Mesenchymal stem cell (in vitro differentiated cells and primary cell): ENCODE measurements at regions not wholly inside any gene's neighbourhood (a gene's known extent, or its start where the extent isn't known, plus 50 kb on each side); places are given as distances from the start of the nearest gene placed in this dataset.

Experiments used
- DNase-seq: peaks from one replicate; pipeline ENCODE4 v3.0.0-alpha.2; 2013
- H2AFZ ChIP-seq: one replicate; pipeline ENCODE4 v1.6.1; 2013; ENCODE audit warnings: low read depth, mild to moderate bottlenecking, control low read depth, inconsistent platforms, low read length, moderate library complexity
- H2AK5ac ChIP-seq: 2 replicates; pipeline ENCODE4 v1.6.1; 2013; ENCODE audit warnings: low read length, moderate library complexity, mild to moderate bottlenecking, inconsistent platforms; ENCODE audit not compliant: severe bottlenecking
- H2BK120ac ChIP-seq: one replicate; pipeline ENCODE4 v1.6.1; 2013; ENCODE audit warnings: low read depth, mild to moderate bottlenecking, inconsistent platforms, low read length, moderate library complexity
- H2BK12ac ChIP-seq, 2 experiments: one replicate each; pipeline ENCODE4 v1.6.1; 2013; ENCODE audit warnings: inconsistent platforms in 2 of 2, low read length in 2 of 2, mild to moderate bottlenecking in 2 of 2, moderate library complexity in 2 of 2, control low read depth in 1 of 2
- H2BK15ac ChIP-seq: one replicate; pipeline ENCODE4 v1.6.1; 2013; ENCODE audit warnings: mild to moderate bottlenecking, low read depth, inconsistent platforms; ENCODE audit not compliant: poor library complexity, severe bottlenecking
- H2BK5ac ChIP-seq: 2 replicates; pipeline ENCODE4 v1.6.1; 2013; ENCODE audit warnings: low read depth, mild to moderate bottlenecking, low read length, control low read depth, inconsistent platforms; ENCODE audit not compliant: poor library complexity, severe bottlenecking
- H3K14ac ChIP-seq, 2 experiments: one replicate each; pipeline ENCODE4 v1.6.1; 2013; ENCODE audit warnings: inconsistent platforms in 2 of 2, low read length in 2 of 2, control low read depth in 1 of 2, mild to moderate bottlenecking in 1 of 2, moderate library complexity in 1 of 2
- H3K18ac ChIP-seq, 2 experiments: one replicate each; pipeline ENCODE4 v1.6.1; 2013; ENCODE audit warnings: inconsistent platforms in 2 of 2, low read length in 2 of 2, control low read depth in 1 of 2, low read depth in 1 of 2, mild to moderate bottlenecking in 1 of 2
- H3K23ac ChIP-seq, 2 experiments: one replicate each; pipeline ENCODE4 v1.6.1; 2013; ENCODE audit warnings: inconsistent platforms in 2 of 2, low read length in 2 of 2, mild to moderate bottlenecking in 2 of 2, moderate library complexity in 2 of 2, control low read depth in 1 of 2
- H3K27ac ChIP-seq: 2 replicates; pipeline ENCODE4 v1.5.1; 2013; ENCODE audit warnings: mild to moderate bottlenecking, moderate library complexity, low read length, control low read depth, inconsistent platforms; ENCODE audit not compliant: poor library complexity, severe bottlenecking
- H3K27me3 ChIP-seq, 2 experiments: 2 replicates each; pipeline versions ENCODE4 v1.6.1 to v1.7.0; 2013; ENCODE audit warnings: low read length in 2 of 2, mild to moderate bottlenecking in 2 of 2, moderate library complexity in 2 of 2, control low read depth in 1 of 2, inconsistent platforms in 1 of 2; ENCODE audit not compliant: control insufficient read depth in 1 of 2, insufficient read depth in 1 of 2
- H3K36me3 ChIP-seq, 2 experiments: 2 replicates each; pipeline versions ENCODE4 v1.6.1 to v1.7.0; 2013; ENCODE audit warnings: low read length in 2 of 2, control low read depth in 1 of 2, inconsistent platforms in 1 of 2, low read depth in 1 of 2, mild to moderate bottlenecking in 1 of 2; ENCODE audit not compliant: insufficient read depth in 2 of 2, control insufficient read depth in 1 of 2
- H3K4ac ChIP-seq, 2 experiments: one replicate each; pipeline ENCODE4 v1.6.1; 2013; ENCODE audit warnings: inconsistent platforms in 2 of 2, low read length in 2 of 2, mild to moderate bottlenecking in 2 of 2, moderate library complexity in 2 of 2, control low read depth in 1 of 2, low read depth in 1 of 2
- H3K4me1 ChIP-seq: 2 replicates; pipeline ENCODE4 v1.6.1; 2013; ENCODE audit warnings: low read depth, low read length, control low read depth; ENCODE audit not compliant: control insufficient read depth, insufficient read depth
- H3K4me2 ChIP-seq: 2 replicates; pipeline ENCODE4 v1.6.1; 2013; ENCODE audit warnings: low read length, mild to moderate bottlenecking, inconsistent platforms; ENCODE audit not compliant: poor library complexity, severe bottlenecking
- H3K4me3 ChIP-seq, 2 experiments: 2 replicates each; pipeline versions ENCODE4 v1.5.1 to v1.7.0; 2013; ENCODE audit warnings: low read length in 2 of 2, mild to moderate bottlenecking in 2 of 2, control low read depth in 1 of 2, low read depth in 1 of 2; ENCODE audit not compliant: insufficient read depth in 1 of 2
- H3K79me1 ChIP-seq: replicated peaks from 2 replicates; pipeline ENCODE4 v1.6.1; 2013; ENCODE audit warnings: mild to moderate bottlenecking, control low read depth, low read length, inconsistent platforms; ENCODE audit not compliant: poor library complexity, severe bottlenecking
- H3K9ac ChIP-seq: 2 replicates; pipeline ENCODE4 v1.7.0; 2013; ENCODE audit warnings: mild to moderate bottlenecking, low read length, moderate library complexity
- H3K9me3 ChIP-seq: 2 replicates; pipeline ENCODE4 v1.7.0; 2013; ENCODE audit warnings: mild to moderate bottlenecking, low read length; ENCODE audit not compliant: control insufficient read depth
- H4K8ac ChIP-seq: one replicate; pipeline ENCODE4 v1.6.1; 2013; ENCODE audit warnings: inconsistent platforms, mild to moderate bottlenecking, low read length, moderate library complexity
- H4K91ac ChIP-seq: one replicate; pipeline ENCODE4 v1.6.1; 2013; ENCODE audit warnings: mild to moderate bottlenecking, low read length, inconsistent platforms
- WGBS: methylation state at CpG from one replicate; pipeline ENCODE4 v1.1.7; 2013; ENCODE audit warnings: mixed read lengths; 5-methylcytosine and 5-hydroxymethylcytosine counted together

GRCh38 chr7:89772276-89772675 lies 382.0 kb upstream of the STEAP1 start:
- H3K14ac ChIP-seq, result no peak overlapping the region
- no peak overlapping the region for H2BK5ac ChIP-seq

GRCh38 chr7:89773611-89774010 lies 380.7 kb upstream of the STEAP1 start:
- H3K4me1 ChIP-seq, result no peaks in the 10 kb centered on the region
- no peaks in the 10 kb centered on the region for H3K79me1 ChIP-seq
- H3K18ac ChIP-seq, result no peak overlapping the region
- no peak overlapping the region for H3K4me2 ChIP-seq
- no peaks in the 10 kb centered on the region for H3K9me3 ChIP-seq
- no peak overlapping the region for H3K4me3 ChIP-seq
- H3K4ac ChIP-seq, result no peak overlapping the region
- no peak overlapping the region for H4K91ac ChIP-seq
- no peak overlapping the region for H4K8ac ChIP-seq
- no peak for DNase-seq
- no peak overlapping the region for H3K23ac ChIP-seq
- H2BK120ac ChIP-seq, result no peak overlapping the region
- no peak overlapping the region for H2AFZ ChIP-seq
- H3K14ac ChIP-seq, result no peak overlapping the region
- H2BK15ac ChIP-seq, result no peak overlapping the region
- H3K36me3 ChIP-seq, result no peaks in the 10 kb centered on the region
- H3K9ac ChIP-seq, result no peak overlapping the region
- H3K27ac ChIP-seq, result no peak overlapping the region
- H3K27me3 ChIP-seq, result no peaks in the 10 kb centered on the region
- no peak overlapping the region for H2AK5ac ChIP-seq
- H2BK12ac ChIP-seq, result no peak overlapping the region
- 62% methylated on average over 2 of the region's 2 CpGs for WGBS
- no peak overlapping the region for H2BK5ac ChIP-seq

More at GRCh38 chr7:89772276-89772675, 382.0 kb upstream of the STEAP1 start:
- H2BK15ac ChIP-seq, result no peak overlapping the region
- DNase-seq, result no peak
- no peak overlapping the region for H2BK120ac ChIP-seq
- H2AK5ac ChIP-seq, result no peak overlapping the region
- no peak overlapping the region for H3K4me2 ChIP-seq
- no peaks in the 10 kb centered on the region for H3K9me3 ChIP-seq
- H3K79me1 ChIP-seq, result no peaks in the 10 kb centered on the region
- H2AFZ ChIP-seq, result no peak overlapping the region
- no peak overlapping the region for H3K4ac ChIP-seq
- no peak overlapping the region for H3K18ac ChIP-seq
- H3K4me3 ChIP-seq, result no peak overlapping the region
- WGBS, result no CpG with 5 or more reads among the region's 1 CpG
- no peak overlapping the region for H3K23ac ChIP-seq
- H3K9ac ChIP-seq, result no peak overlapping the region
- H4K8ac ChIP-seq, result no peak overlapping the region
- H3K4me1 ChIP-seq, result no peaks in the 10 kb centered on the region
- H3K27me3 ChIP-seq, result no peaks in the 10 kb centered on the region
- H3K27ac ChIP-seq, result no peak overlapping the region
- H3K36me3 ChIP-seq, result no peaks in the 10 kb centered on the region
- no peak overlapping the region for H4K91ac ChIP-seq
- H2BK12ac ChIP-seq, result no peak overlapping the region

GRCh38 chr7:89775459-89775858 lies 378.8 kb upstream of the STEAP1 start:
- Histone ChIP-seq H3K14ac (no peak overlapping the region), H3K4ac (no peak overlapping the region), H3K9ac (no peak overlapping the region), H3K4me2 (no peak overlapping the region), H4K8ac (no peak overlapping the region), H3K18ac (no peak overlapping the region), H3K79me1 (no peaks in the 10 kb centered on the region), H3K23ac (no peak overlapping the region), H3K4me1 (no peaks in the 10 kb centered on the region), H3K27me3 (no peaks in the 10 kb centered on the region), H3K27ac (no peak overlapping the region), H2BK12ac (no peak overlapping the region), H2AK5ac (no peak overlapping the region), H3K36me3 (no peaks in the 10 kb centered on the region), H3K9me3 (peaks cover 5% of the 10 kb centered on the region), H2BK120ac (no peak overlapping the region), H2BK5ac (no peak overlapping the region), H3K4me3 (no peak overlapping the region), H2AFZ (no peak overlapping the region), H4K91ac (no peak overlapping the region), H2BK15ac (no peak overlapping the region)
- DNase-seq, result no peak

- Histone ChIP-seq H3K79me1 (no peaks in the 10 kb centered on the region), H3K4ac (no peak overlapping the region), H4K8ac (no peak overlapping the region), H3K27ac (no peak overlapping the region), H2BK5ac (no peak overlapping the region), H4K91ac (no peak overlapping the region), H3K9me3 (peaks cover 6% of the 10 kb centered on the region), H3K9ac (no peak overlapping the region), H3K14ac (no peak overlapping the region), H3K27me3 (no peaks in the 10 kb centered on the region), H3K23ac (no peak overlapping the region), H2AFZ (no peak overlapping the region), H3K18ac (no peak overlapping the region), H2BK15ac (no peak overlapping the region), H3K4me1 (no peaks in the 10 kb centered on the region), H3K4me2 (no peak overlapping the region), H2BK12ac (no peak overlapping the region), H3K36me3 (no peaks in the 10 kb centered on the region), H2BK120ac (no peak overlapping the region), H3K4me3 (no peak overlapping the region), H2AK5ac (no peak overlapping the region)
- 89% methylated on average over 1 of the region's 2 CpGs for WGBS
- no peak for DNase-seq
Observed at GRCh38 chr7:89776980-89777379, 377.3 kb upstream of the STEAP1 start.
